Activated CD8-positive, alpha-beta memory T cell treated with anti-CD3 and anti-CD28 coated beads for 4 hours (primary cell): ENCODE measurements at regions not wholly inside any gene's neighbourhood (a gene's known extent, or its start where the extent isn't known, plus 50 kb on each side); places are given as distances from the start of the nearest gene placed in this dataset.
"Not testable (repeated sequence)": the region's sequence is repeated elsewhere in the genome, so short reads cannot be mapped to it uniquely, and the experiment has no call there.

ENCODE experiments used
- DNase-seq, 2 donors: peaks; one replicate each; pipeline ENCODE4 v3.0.0-alpha.2; 2020; ENCODE audit warnings: low read depth in 2 of 2

- no peak for DNase-seq
Measured at GRCh38 chr3:87491843-87492242, 215.5 kb upstream of the POU1F1 start.

DNA sequence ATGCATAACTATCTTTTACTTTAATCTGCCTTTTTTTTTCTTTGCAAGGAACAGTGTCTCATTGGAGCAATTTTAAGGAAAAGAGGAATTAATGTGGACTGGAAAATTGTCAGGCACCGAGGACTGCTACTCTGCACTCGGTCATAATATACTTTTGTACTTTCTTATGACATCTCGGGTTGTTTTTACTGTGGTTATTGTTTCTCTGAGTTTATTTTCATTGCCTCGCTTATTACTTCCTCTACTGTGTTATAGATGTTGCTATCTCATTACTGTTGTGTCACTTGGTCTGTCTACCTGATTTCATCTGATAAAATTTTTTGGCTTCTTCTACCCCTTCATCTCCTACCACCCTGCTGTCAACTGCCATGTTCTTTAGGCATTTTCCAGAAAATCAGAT is 213.5 kb upstream of the POU1F1 start:
- no peak for DNase-seq

DNA sequence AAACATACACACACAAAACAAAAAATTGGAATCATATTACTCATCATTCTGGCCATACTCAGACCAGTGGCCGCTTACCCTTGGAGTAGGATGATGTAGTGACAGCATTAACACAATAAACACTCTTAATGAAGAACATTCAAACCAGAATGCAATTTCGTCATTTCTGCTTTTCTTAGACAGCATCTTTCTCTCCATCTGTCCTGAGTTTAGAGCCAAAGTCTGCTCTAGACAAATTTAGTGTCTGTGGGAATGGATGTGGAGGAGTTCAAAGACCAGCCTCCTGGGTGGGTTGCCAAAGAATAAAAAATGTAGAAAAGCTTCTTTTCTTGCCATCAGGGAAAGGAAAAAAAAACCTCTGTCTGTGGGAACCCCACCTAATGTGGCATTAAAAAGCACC is 212.4 kb upstream of the POU1F1 start:
- no peak for DNase-seq

- not testable (repeated sequence) for DNase-seq
Measured at GRCh38 chr3:87486635-87487034, 210.3 kb upstream of the POU1F1 start.

- DNase-seq = no peak
Measured at GRCh38 chr3:87486115-87486514, 209.7 kb upstream of the POU1F1 start.

GRCh38 chr3:87478716-87479115 is 202.3 kb upstream of the POU1F1 start:
- no peak for DNase-seq

- DNase-seq = no peak
Measured at GRCh38 chr3:87473944-87474343, 197.6 kb upstream of the POU1F1 start.

- no peak for DNase-seq
Measured at GRCh38 chr3:87468938-87469337, 192.6 kb upstream of the POU1F1 start.

DNA sequence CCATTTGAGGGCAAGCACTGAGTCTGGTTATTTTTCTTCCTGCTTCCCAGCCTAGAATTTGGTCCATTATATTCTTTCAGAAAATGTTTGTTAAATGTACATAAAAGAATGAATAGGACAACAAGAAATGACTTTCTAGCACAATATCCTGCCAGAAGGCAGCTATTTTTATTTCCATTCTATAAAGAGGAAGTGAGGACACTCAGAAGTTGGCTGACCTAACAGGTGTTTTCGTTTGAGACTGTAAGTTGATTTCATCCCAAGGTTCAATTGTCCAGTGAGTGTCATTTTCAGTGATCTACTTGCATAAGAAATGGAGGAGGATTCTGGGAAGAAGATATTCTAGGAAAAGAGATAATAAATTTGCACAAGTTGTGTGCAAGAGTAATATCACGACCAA is 191.9 kb upstream of the POU1F1 start:
- DNase-seq = no peak

DNA sequence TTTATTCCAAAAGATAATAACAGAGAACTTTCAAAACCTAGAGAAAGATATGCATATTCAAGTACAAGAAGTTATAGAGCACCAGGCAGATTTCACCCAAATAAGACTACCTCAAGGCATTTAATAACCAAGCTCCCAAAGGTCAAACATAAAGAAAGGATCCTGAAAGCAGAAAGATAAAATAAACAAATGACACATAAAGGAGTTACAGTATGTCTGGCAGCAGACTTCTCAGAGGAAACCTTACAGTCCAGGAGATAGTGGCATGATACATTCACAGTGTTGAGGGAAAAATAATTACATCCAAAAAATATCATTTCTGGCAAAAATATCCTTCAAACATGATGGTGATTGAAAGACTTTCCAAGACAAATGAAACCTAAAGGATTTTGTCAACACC is 185.8 kb upstream of the POU1F1 start:
- no peak for DNase-seq

- DNase-seq = no peak
Measured at GRCh38 chr3:87461443-87461842, 185.1 kb upstream of the POU1F1 start.

- no peak for DNase-seq
Measured at GRCh38 chr3:87461036-87461435, 184.7 kb upstream of the POU1F1 start.

GRCh38 chr3:87448558-87448957 is 172.2 kb upstream of the POU1F1 start:
- no peak for DNase-seq

- no peak for DNase-seq
Measured at GRCh38 chr3:87446849-87447387, 170.5 kb upstream of the POU1F1 start.

GRCh38 chr3:87442470-87442869 is 166.1 kb upstream of the POU1F1 start:
- DNase-seq = no peak

GRCh38 chr3:87437765-87438164 is 161.4 kb upstream of the POU1F1 start:
- no peak for DNase-seq

DNA sequence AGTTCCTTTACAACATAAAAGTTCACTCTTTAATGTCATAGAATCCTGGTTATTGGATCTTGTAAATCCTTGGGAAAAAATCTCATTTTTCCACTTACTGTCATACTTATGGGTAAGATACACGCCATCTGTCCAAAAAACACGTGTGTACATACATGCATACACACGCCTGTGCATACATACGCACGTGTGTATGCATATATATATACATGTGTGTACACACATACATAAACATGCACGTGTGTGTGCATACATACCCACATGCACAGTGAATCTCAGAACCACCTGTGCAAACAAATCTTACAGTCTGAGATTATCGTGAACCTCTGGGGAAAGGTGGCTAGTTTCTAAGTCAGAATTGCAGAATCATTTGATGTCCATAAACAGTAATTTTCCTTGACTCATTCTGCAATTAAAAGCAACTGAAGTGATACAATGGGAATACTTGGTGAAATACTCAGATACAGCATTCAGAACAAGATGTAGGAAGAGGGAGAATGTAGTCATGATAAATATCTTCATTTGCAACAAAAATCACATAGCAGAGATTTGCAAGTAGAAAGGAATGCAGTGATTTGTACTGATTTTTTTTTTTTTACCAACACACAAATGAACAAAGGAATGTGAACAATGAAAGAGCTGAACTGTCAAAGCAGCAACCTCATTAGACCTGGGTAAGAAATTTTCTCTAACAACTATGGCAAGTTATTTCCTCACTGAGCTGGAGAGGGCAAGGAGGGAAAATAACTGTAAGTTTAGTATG is 160.6 kb upstream of the POU1F1 start:
- DNase-seq = no peak

DNA sequence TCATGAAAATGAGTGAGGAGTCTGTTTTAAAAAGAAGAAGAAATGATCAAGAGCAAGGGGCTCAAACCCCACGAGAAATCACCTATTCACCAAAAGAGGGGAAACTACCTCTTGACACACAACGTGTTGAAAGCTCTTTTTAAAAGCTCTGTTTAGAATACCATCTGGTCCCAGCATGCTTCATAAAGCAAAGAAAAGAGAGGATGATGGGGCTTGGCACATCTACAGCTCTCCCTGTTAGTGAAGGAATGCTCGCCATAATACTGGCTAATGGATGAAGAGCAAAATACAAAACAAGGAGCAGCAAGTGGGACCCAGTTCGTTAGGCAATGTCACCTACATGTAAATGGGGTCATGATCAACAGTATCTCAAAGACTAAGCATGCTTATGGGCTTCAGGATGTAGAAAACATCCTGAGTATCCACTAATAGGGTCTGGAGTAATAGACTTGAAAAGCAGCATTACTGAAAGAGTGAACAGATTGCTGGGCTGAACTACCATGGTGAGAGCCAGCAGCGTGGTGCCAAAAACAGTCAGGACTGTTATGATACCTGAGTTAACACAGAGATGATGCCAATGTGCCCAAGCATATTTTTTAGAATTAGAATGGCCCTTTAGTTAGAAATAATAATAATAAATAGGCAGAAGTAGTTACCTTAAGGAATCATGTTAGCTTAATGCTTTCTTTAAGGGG is 159.7 kb upstream of the POU1F1 start:
- DNase-seq = no peak

GRCh38 chr3:87433445-87433844 is 157.1 kb upstream of the POU1F1 start:
- not testable (repeated sequence) for DNase-seq

DNA sequence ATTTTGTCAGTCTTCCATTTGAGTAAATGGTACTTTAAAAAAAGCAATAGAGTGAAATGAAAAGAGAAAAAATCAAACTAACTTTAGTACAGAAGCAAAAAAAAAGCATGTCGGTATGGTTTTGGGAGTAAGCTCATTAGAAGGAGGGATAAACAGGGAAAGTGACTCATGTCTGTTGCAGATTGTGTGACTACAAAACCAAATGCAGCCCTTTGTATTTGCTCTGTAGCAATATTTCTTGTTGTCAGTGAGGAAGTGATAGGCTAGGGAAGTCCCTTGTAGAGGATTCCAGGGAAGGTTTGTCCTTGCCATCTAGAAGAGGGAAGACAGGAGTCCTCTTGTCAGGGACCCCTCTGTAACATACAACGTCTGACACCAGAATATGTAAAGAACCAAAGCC is 150.5 kb upstream of the POU1F1 start:
- no peak for DNase-seq

GRCh38 chr3:87425056-87425455 is 148.7 kb upstream of the POU1F1 start:
- DNase-seq = no peak

GRCh38 chr3:87423336-87423735 is 147.0 kb upstream of the POU1F1 start:
- DNase-seq = no peak

GRCh38 chr3:87422333-87422732 is 145.9 kb upstream of the POU1F1 start:
- DNase-seq = no peak
